Transverse colon (tissue), 4 donors: ENCODE measurements at regions not wholly inside any gene's neighbourhood (a gene's known extent, or its start where the extent isn't known, plus 50 kb on each side); places are given as distances from the start of the nearest gene placed in this dataset.

Experiments used
- DNase-seq: peaks from one replicate; pipeline ENCODE4 v3.0.0-alpha.2; 2019
- H3K27ac ChIP-seq, 4 donors: fragments of 200-600 bp; sonication (generic); 2 replicates each; pipeline ENCODE4 v1.5.1; 2016 to 2018; ENCODE audit warnings: inconsistent platforms in 4 of 4
- H3K27me3 ChIP-seq: fragments of 200-600 bp; sonication (generic); 2 replicates; pipeline ENCODE4 v1.5.1; 2017; ENCODE audit warnings: inconsistent platforms
- H3K36me3 ChIP-seq, 4 donors: fragments of 200-600 bp; sonication (generic); 2 replicates each; pipeline ENCODE4 v1.5.1; 2017 to 2019; ENCODE audit warnings: inconsistent platforms in 4 of 4
- H3K4me1 ChIP-seq, 4 donors: fragments of 200-600 bp; sonication (generic); 2 replicates each; pipeline ENCODE4 v1.5.1; 2017 to 2020; ENCODE audit warnings: inconsistent platforms in 4 of 4
- H3K4me3 ChIP-seq, 4 donors: fragments of 200-600 bp; sonication (generic); 1 replicate in 1 of 4; 2 replicates in 3 of 4; pipeline versions ENCODE4 v1.5.1 to v1.6.1; 2017 to 2019; ENCODE audit warnings: inconsistent platforms in 4 of 4
- H3K9me3 ChIP-seq, 2 donors: fragments of 200-600 bp; sonication (generic); 2 replicates each; pipeline ENCODE4 v1.5.1; 2017 to 2019; ENCODE audit warnings: inconsistent platforms in 2 of 2
- CTCF ChIP-seq, 5 experiments: fragments of 200-600 bp in 3 of 5; fragments of 450-650 bp in 2 of 5; sonication (generic) in 3 of 5; IDR thresholded peaks; 1 replicate in 2 of 5; 2 replicates in 3 of 5; pipeline ENCODE4 v1.5.1; 2016 to 2017; ENCODE audit warnings: antibody characterized with exemption in 5 of 5, inconsistent platforms in 3 of 5, mild to moderate bottlenecking in 2 of 5, moderate library complexity in 1 of 5
- EP300 ChIP-seq: sonication (generic); formaldehyde crosslinking; IDR thresholded peaks from one replicate; pipeline ENCODE4 v1.6.1; 2017; ENCODE audit warnings: antibody characterized with exemption, low read depth
- POLR2A ChIP-seq: fragments of 450-650 bp; IDR thresholded peaks from one replicate; pipeline ENCODE4 v1.6.1; 2016; ENCODE audit warnings: antibody characterized with exemption, mild to moderate bottlenecking, moderate library complexity
- POLR2AphosphoS5 ChIP-seq, 3 donors: sonication (generic); formaldehyde crosslinking; IDR thresholded peaks; one replicate each; pipeline ENCODE4 v1.6.1; 2016; ENCODE audit warnings: antibody characterized with exemption in 3 of 3
- WGBS, 2 donors: methylation state at CpG; one replicate each; pipeline ENCODE4 v1.1.5; 2018; ENCODE audit warnings: low coverage in 1 of 2; 5-methylcytosine and 5-hydroxymethylcytosine counted together
- in situ Hi-C, 4 donors: fragments of 200-750 bp; cut with MboI; loops; one replicate each; pipeline versions ENCODE4 v1.15.0 to v1.15.1; 2017; ENCODE audit warnings: low sequenced_read_pairs in 3 of 4, low pct_ligation_motif_present in 1 of 4, low pct_unique_long_range_greater_than_20kb in 1 of 4
- intact Hi-C: fragments of 100-400 bp; cut with DNase I; formaldehyde crosslinking; loops from one replicate; pipeline ENCODE4 v1.15.1; 2023; ENCODE audit warnings: low total_unique reads

- no peak for DNase-seq
- Histone ChIP-seq H3K4me3 (no peak overlapping the region), H3K36me3 (no peaks in the 10 kb centered on the region), H3K9me3 (no peaks in the 10 kb centered on the region), H3K27ac (no peak overlapping the region), H3K4me1 (no peaks in the 10 kb centered on the region), H3K27me3 (no peaks in the 10 kb centered on the region)
- 89% methylated on average over 9 of the region's 9 CpGs; no CpG with 5 or more reads in 1 of the 2 donors for WGBS, 2 donors
- TF ChIP-seq CTCF (IDR thresholded peaks at IDR 0.05) (no peak), POLR2AphosphoS5 (IDR thresholded peaks at IDR 0.05) (no peak), POLR2A (no peak), EP300 (no peak)
- in situ Hi-C loops (no loop called here), intact Hi-C loops (no loop called here)
Measured at GRCh38 chr16:86128246-86128645, 229.3 kb downstream of the IRF8 start.

GRCh38 chr16:86129541-86129940 is 230.6 kb downstream of the IRF8 start:
- Histone ChIP-seq H3K4me3 (no peak overlapping the region), H3K4me1 (no peaks in the 10 kb centered on the region), H3K27ac (no peak overlapping the region), H3K27me3 (no peaks in the 10 kb centered on the region), H3K36me3 (no peaks in the 10 kb centered on the region), H3K9me3 (no peaks in the 10 kb centered on the region)
- in situ Hi-C loops (no loop called here), intact Hi-C loops (no loop called here)
- WGBS, 2 donors: 35 to 49% methylated on average over 3 of the region's 3 CpGs
- DNase-seq: no peak
- no peak for TF ChIP-seq POLR2AphosphoS5 (IDR thresholded peaks at IDR 0.05)
- no peak for TF ChIP-seq CTCF (IDR thresholded peaks at IDR 0.05)
- TF ChIP-seq POLR2A: no peak
- no peak for TF ChIP-seq EP300

- intact Hi-C loops: no loop called here
- no peaks in the 10 kb centered on the region for H3K9me3 ChIP-seq
- in situ Hi-C loops: no loop called here
- H3K4me1 ChIP-seq: no peaks in the 10 kb centered on the region
- no peak for TF ChIP-seq CTCF (IDR thresholded peaks at IDR 0.05)
- no peak for TF ChIP-seq POLR2A
- no peak for TF ChIP-seq EP300
- TF ChIP-seq POLR2AphosphoS5 (IDR thresholded peaks at IDR 0.05): no peak
- H3K27me3 ChIP-seq: no peaks in the 10 kb centered on the region
- no peaks in the 10 kb centered on the region for H3K36me3 ChIP-seq
- no peak overlapping the region for H3K4me3 ChIP-seq
- no peak for DNase-seq
- H3K27ac ChIP-seq: no peak overlapping the region
- 77% methylated on average over 7 of the region's 7 CpGs; no CpG with 5 or more reads in 1 of the 2 donors for WGBS, 2 donors
Measured at GRCh38 chr16:86133377-86133776, 234.4 kb downstream of the IRF8 start.

GRCh38 chr16:86133847-86134375 is 234.9 kb downstream of the IRF8 start:
- intact Hi-C loops: no loop called here
- Histone ChIP-seq H3K27ac (no peak overlapping the region), H3K4me1 (no peaks in the 10 kb centered on the region), H3K27me3 (no peaks in the 10 kb centered on the region), H3K9me3 (no peaks in the 10 kb centered on the region), H3K4me3 (no peak overlapping the region), H3K36me3 (no peaks in the 10 kb centered on the region)
- 70% methylated on average over 8 of the region's 9 CpGs; no CpG with 5 or more reads in 1 of the 2 donors for WGBS, 2 donors
- in situ Hi-C loops: no loop called here
- DNase-seq: no peak
- TF ChIP-seq CTCF (IDR thresholded peaks at IDR 0.05) (no peak), POLR2A (no peak), POLR2AphosphoS5 (IDR thresholded peaks at IDR 0.05) (no peak), EP300 (no peak)
